Activated naive CD8-positive, alpha-beta T cell treated with anti-CD3 and anti-CD28 coated beads for 36 hours (primary cell): ENCODE measurements at regions not wholly inside any gene's neighbourhood (a gene's known extent, or its start where the extent isn't known, plus 50 kb on each side); places are given as distances from the start of the nearest gene placed in this dataset.

Source experiments
- DNase-seq: peaks from one replicate; pipeline ENCODE4 v3.0.0; 2021
- H3K27ac Mint-ChIP-seq: one replicate; pipeline ENCODE4 v1.8.0; 2022; ENCODE audit warnings: mild to moderate bottlenecking, moderate library complexity, mixed read lengths
- H3K27me3 Mint-ChIP-seq: one replicate; pipeline ENCODE4 v1.8.0; 2022; ENCODE audit warnings: mild to moderate bottlenecking, mixed read lengths
- H3K36me3 Mint-ChIP-seq: one replicate; pipeline ENCODE4 v1.8.0; 2021; ENCODE audit warnings: mild to moderate bottlenecking, mixed read lengths
- H3K4me1 Mint-ChIP-seq: one replicate; pipeline ENCODE4 v1.8.0; 2021; ENCODE audit warnings: mixed read lengths
- H3K4me3 Mint-ChIP-seq: one replicate; pipeline ENCODE4 v1.8.0; 2022; ENCODE audit warnings: mild to moderate bottlenecking, moderate library complexity, mixed read lengths
- H3K9me3 Mint-ChIP-seq: one replicate; pipeline ENCODE4 v1.8.0; 2022; ENCODE audit warnings: mixed read lengths

DNA sequence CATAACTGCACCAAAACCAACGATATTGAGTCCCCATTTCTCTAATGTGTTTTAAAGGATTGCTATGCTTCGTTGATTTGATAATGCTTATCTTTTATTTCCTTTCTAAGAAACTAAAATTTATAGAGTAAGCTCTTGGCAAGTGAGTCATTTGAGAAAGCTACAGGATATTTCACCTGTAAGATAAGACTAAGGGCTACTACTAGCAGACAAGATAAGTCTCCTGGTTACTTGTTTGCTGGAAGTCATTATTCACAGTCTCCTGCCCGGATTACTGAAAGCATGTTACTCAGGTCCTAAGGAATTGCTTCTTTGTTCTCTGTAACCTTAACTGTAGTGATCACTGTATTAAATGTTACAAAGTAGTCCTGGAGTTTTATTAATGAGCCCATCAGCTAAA, 315.9 kb upstream of the RASA1 start:
- no peaks in the 10 kb centered on the region for H3K36me3 Mint-ChIP-seq
- DNase-seq, result no peak
- H3K9me3 Mint-ChIP-seq, result no peaks in the 10 kb centered on the region
- H3K4me1 Mint-ChIP-seq, result no peaks in the 10 kb centered on the region
- H3K27me3 Mint-ChIP-seq, result peaks cover 7% of the 10 kb centered on the region
- no peak overlapping the region for H3K4me3 Mint-ChIP-seq
- H3K27ac Mint-ChIP-seq, result no peak overlapping the region

DNA sequence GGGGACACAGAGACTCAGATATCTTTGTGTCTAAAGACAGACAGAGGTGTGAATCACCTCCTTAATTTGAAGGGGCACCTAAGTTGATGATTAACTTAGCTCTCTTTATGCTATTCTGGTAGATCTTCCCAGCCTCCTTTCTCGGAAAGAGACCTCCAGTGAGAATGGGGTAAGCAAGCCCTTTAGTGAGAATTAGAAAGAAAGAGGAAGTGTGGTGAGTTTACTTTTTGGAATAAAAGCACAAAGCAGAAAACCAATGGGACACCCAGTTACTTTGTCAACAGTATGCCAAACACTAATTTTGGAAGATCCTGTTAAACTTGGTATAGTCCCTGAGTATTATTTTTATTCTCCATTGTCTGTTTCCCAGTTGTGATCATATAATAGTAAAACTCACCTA, 302.8 kb upstream of the RASA1 start:
- H3K4me1 Mint-ChIP-seq, result peaks cover 2% of the 10 kb centered on the region
- H3K27ac Mint-ChIP-seq, result no peak overlapping the region
- H3K4me3 Mint-ChIP-seq, result no peak overlapping the region
- H3K27me3 Mint-ChIP-seq, result peaks cover 4% of the 10 kb centered on the region
- no peak for DNase-seq
- no peaks in the 10 kb centered on the region for H3K9me3 Mint-ChIP-seq
- H3K36me3 Mint-ChIP-seq, result no peaks in the 10 kb centered on the region

DNA sequence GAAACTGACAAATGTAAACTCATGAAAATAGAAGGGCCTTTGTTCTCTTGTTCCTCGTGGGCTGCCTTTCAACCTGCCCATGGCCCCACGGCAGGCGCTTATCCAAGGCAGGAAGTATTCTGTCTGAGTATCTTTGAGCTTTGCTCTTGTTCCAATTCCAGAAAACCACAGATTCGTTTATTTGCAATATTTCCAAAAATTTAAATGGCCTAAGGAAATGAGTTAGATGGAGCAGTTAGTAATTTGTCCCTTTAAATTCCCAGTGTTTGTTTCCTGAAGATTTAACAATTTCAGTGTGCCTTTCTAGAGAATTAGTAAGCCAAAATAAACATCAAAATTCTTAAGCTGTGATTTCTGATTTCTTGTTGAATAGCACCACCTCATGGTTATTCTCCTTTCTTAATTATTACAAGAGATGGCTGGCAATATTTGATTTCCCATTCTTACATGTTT, 299.4 kb upstream of the RASA1 start:
- H3K4me1 Mint-ChIP-seq, result peaks cover 2% of the 10 kb centered on the region
- DNase-seq, result no peak
- no peak overlapping the region for H3K4me3 Mint-ChIP-seq
- no peak overlapping the region for H3K27ac Mint-ChIP-seq
- H3K9me3 Mint-ChIP-seq, result no peaks in the 10 kb centered on the region
- no peaks in the 10 kb centered on the region for H3K36me3 Mint-ChIP-seq
- H3K27me3 Mint-ChIP-seq, result peaks cover 6% of the 10 kb centered on the region

DNA sequence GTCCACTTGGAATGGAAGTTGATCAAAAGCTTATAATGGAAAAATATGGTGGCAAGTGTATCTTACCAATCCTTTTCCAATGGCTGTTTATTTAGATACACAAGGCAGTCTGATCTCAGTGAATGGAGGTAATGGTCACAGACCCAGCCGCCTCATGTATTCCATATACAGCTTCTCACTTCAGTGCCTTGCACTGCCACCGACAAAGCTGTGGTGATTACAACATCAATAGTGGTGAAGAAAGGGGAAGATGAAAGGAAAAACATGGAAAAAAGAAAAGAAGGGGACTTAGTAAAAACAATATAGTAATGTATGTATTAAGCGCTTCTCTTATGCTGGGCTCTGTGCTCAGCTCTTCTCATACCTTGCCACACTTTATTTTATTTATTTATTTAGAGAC, 297.3 kb upstream of the RASA1 start:
- Mint-ChIP-seq H3K27me3 (peaks cover 12% of the 10 kb centered on the region), H3K4me3 (no peak overlapping the region), H3K4me1 (peaks cover 2% of the 10 kb centered on the region), H3K36me3 (no peaks in the 10 kb centered on the region), H3K27ac (no peak overlapping the region), H3K9me3 (no peaks in the 10 kb centered on the region)
- DNase-seq, result no peak

DNA sequence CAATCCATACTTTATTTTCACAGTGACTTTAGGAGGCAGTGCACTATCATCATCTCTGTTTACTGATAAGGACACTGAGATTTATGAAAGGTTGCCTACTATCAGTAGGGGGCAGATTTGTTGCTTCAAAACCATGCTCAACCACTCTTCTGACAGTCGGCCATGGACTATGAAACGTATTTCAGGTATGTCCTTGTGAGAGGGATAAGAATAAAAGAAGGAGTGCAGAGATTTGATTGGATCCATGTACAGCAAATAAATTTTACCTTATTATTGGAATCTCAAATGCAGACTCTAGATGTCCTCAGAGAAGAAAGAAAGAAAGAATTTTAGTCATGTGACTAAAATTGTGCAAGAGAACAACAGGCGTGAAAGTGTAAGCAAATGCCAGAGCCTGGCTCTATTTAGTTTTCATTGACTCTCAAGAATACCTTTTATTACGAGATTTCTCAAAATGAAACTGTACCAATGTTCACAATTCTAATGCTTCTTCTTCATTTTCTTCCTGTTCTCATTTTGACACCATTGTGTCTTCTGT, 296.6 kb upstream of the RASA1 start:
- DNase-seq, result peak; percentile 0
- peaks cover 2% of the 10 kb centered on the region for H3K4me1 Mint-ChIP-seq
- no peaks in the 10 kb centered on the region for H3K9me3 Mint-ChIP-seq
- no peak overlapping the region for H3K27ac Mint-ChIP-seq
- peaks cover 12% of the 10 kb centered on the region for H3K27me3 Mint-ChIP-seq
- H3K4me3 Mint-ChIP-seq, result no peak overlapping the region
- no peaks in the 10 kb centered on the region for H3K36me3 Mint-ChIP-seq

DNA sequence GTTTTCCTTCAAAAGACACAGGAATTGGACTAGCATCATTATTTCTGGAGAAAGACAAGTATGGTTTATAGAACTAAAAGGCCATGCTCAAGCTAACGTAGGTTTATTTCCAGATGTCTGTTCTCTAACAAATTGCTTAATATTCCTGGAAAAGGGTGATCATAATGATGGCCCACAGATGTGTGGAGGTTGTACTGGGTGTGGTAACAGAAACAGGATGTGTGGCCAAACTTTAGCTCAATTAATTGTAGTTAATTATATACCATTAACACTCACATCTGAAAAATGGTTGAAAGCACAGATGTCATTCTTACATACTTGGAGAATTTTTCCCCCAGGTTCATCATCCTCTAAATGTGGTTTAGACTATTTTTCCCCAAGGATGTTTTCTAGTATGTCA, 292.7 kb upstream of the RASA1 start:
- Mint-ChIP-seq H3K4me1 (peaks cover 4% of the 10 kb centered on the region), H3K9me3 (no peaks in the 10 kb centered on the region), H3K27ac (no peak overlapping the region), H3K36me3 (no peaks in the 10 kb centered on the region), H3K27me3 (peaks cover 16% of the 10 kb centered on the region), H3K4me3 (no peak overlapping the region)
- no peak for DNase-seq

DNA sequence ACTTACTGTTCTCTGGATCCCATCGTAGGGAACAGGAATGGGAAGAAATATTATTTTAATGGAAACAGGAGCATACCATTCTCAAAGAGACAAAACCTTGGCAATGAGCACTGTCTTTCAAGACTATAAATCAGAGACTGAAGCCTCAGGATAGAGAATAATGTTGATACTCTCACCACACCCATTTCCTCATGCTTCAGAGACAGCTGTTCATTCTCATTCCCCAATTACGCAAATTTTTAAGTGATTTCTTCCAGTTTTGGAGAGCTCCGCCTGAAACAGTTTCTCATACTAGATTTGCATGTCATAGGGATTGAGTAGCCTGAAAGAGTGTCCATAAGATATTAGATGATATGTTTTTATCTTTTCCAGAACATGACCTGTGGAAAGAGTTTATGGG, 290.5 kb upstream of the RASA1 start:
- peaks cover 6% of the 10 kb centered on the region for H3K4me1 Mint-ChIP-seq
- no peak for DNase-seq
- no peaks in the 10 kb centered on the region for H3K36me3 Mint-ChIP-seq
- no peak overlapping the region for H3K4me3 Mint-ChIP-seq
- no peak overlapping the region for H3K27ac Mint-ChIP-seq
- peaks cover 16% of the 10 kb centered on the region for H3K27me3 Mint-ChIP-seq
- no peaks in the 10 kb centered on the region for H3K9me3 Mint-ChIP-seq

DNA sequence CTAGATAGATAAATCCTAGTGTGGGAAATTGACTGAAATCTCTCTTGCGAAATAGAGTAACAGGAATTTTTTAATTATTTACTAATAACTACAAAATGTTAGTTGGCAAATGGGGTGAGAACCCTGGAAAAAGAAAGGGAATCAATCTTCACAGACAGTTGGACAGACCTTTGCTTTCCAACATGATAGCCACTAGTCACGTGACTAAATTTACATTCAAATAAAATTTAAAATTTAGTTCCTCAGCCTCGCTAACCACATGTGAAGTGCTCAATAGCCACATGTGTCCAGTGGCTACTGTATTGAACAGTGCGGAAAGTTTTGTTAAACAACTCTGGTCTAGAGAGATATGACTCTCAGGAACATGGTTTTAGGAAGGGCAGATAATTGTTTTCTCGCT, 289.9 kb upstream of the RASA1 start:
- no peaks in the 10 kb centered on the region for H3K9me3 Mint-ChIP-seq
- H3K4me3 Mint-ChIP-seq, result no peak overlapping the region
- no peaks in the 10 kb centered on the region for H3K36me3 Mint-ChIP-seq
- no peak overlapping the region for H3K27ac Mint-ChIP-seq
- H3K27me3 Mint-ChIP-seq, result peaks cover 15% of the 10 kb centered on the region
- peaks cover 6% of the 10 kb centered on the region for H3K4me1 Mint-ChIP-seq
- no peak for DNase-seq

DNA sequence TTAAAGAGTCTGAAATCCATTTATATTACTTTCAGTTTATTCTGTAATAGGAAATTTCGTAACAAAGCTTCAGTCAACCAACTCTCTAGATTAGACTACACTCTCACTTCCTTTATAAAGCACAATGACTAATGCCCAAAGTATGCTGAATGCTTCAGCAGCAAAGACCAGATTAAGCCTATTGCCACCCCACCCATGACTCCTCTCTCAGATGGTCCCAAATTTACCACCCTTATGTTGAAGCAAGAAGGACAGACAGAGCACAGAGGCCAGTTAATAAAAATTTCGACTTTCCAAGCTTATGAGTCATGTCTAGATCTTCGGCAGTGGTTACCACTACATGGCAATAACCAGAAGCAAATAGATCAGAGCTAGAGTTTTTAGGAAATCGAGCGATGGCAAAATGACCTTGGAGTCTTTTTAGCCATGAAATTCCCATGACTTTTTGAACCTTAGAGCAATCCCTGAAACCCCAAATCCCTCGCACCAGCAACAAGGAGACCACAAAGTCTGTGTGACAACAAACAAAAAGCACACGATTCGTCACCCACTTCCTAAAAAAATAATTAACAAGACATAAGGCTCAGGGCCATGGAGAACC, 287.8 kb upstream of the RASA1 start:
- H3K4me3 Mint-ChIP-seq, result no peak overlapping the region
- no peak for DNase-seq
- peaks cover 6% of the 10 kb centered on the region for H3K4me1 Mint-ChIP-seq
- H3K36me3 Mint-ChIP-seq, result no peaks in the 10 kb centered on the region
- no peaks in the 10 kb centered on the region for H3K9me3 Mint-ChIP-seq
- no peak overlapping the region for H3K27ac Mint-ChIP-seq
- H3K27me3 Mint-ChIP-seq, result peaks cover 8% of the 10 kb centered on the region

DNA sequence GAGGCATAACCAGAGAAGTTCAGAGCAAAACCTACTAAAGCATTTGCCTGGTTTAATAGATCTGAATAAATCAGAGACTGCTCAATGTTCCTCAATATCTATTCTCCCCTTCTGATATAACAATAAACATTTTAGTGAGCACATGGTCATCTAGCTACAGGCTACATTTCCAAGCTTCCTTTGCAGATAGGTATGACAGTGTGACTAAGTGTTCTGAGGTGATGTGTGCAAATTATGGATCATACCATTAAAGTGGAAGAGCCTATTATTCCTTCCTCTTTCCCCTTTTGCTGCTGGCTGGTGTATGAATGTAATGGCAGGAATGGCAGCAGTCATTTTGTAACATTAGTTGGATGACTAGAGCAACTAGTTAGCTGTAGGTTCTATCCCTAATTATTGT, 285.8 kb upstream of the RASA1 start:
- no peak for DNase-seq
- H3K27ac Mint-ChIP-seq, result no peak overlapping the region
- H3K9me3 Mint-ChIP-seq, result no peaks in the 10 kb centered on the region
- peaks cover 6% of the 10 kb centered on the region for H3K4me1 Mint-ChIP-seq
- H3K27me3 Mint-ChIP-seq, result peaks cover 4% of the 10 kb centered on the region
- no peak overlapping the region for H3K4me3 Mint-ChIP-seq
- no peaks in the 10 kb centered on the region for H3K36me3 Mint-ChIP-seq

DNA sequence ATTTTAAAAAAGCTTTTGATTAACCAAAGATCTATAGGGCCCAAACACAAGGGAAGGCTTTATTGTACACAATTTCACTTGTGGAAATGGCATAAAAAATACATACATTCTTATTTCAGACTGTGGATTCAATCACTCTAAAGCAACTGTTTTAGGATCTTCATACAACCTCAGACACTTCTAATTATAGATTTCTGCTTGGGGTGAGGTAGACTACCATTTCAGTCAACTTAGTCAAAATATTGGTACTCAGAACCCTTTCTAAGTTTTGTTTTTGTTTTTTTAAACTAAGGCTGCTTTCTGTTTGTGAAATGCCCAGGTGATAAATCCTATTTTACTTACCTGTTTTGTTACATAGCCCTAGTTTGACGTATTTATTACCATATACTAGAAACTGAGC, 284.5 kb upstream of the RASA1 start:
- Mint-ChIP-seq H3K9me3 (no peaks in the 10 kb centered on the region), H3K27me3 (peaks cover under 1% of the 10 kb centered on the region), H3K27ac (no peak overlapping the region), H3K36me3 (no peaks in the 10 kb centered on the region), H3K4me3 (no peak overlapping the region), H3K4me1 (peaks cover 6% of the 10 kb centered on the region)
- no peak for DNase-seq

DNA sequence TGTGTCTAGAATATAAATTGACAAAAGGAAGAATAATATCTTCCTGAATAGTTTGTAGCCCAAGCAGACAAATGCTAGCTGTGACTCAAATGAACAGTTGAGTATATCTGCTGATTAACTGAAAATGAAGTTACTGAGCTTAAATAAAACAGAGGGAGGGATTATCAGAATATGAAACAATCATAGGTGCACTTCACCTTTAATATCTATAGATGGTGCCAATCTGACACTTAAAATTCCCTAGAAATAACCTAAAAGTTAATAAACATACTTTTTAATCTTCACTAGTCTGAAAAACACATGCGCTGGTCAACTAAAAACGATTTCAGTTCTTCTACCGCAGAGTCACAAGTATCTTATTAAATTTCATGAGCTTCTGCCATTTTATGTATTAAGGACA, 280.8 kb upstream of the RASA1 start:
- H3K27ac Mint-ChIP-seq, result no peak overlapping the region
- H3K4me1 Mint-ChIP-seq, result no peaks in the 10 kb centered on the region
- no peak overlapping the region for H3K4me3 Mint-ChIP-seq
- no peaks in the 10 kb centered on the region for H3K27me3 Mint-ChIP-seq
- H3K36me3 Mint-ChIP-seq, result no peaks in the 10 kb centered on the region
- no peaks in the 10 kb centered on the region for H3K9me3 Mint-ChIP-seq
- no peak for DNase-seq

DNA sequence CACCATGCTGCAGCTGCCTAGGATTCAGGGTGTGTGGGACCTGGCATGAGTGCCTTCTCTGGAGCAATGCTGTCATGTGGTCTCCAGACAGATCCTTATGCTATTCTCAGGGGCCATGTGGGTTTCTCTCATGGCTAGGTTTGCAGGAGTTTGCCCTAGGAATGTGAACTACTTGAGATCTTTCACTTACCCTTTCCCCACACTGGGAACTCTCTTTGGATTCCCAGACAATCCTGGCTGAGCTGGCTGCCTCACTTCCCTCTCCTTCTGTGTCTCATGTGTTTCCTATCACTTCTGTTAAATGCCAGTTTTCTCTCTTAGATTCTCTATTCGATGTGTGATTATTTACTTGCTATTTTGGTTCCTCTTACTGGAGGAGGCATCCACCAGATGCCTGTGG, 270.2 kb upstream of the RASA1 start:
- no peak for DNase-seq
- H3K4me1 Mint-ChIP-seq, result no peaks in the 10 kb centered on the region
- H3K36me3 Mint-ChIP-seq, result no peaks in the 10 kb centered on the region
- peaks cover 3% of the 10 kb centered on the region for H3K9me3 Mint-ChIP-seq
- no peaks in the 10 kb centered on the region for H3K27me3 Mint-ChIP-seq
- no peak overlapping the region for H3K27ac Mint-ChIP-seq
- no peak overlapping the region for H3K4me3 Mint-ChIP-seq

DNA sequence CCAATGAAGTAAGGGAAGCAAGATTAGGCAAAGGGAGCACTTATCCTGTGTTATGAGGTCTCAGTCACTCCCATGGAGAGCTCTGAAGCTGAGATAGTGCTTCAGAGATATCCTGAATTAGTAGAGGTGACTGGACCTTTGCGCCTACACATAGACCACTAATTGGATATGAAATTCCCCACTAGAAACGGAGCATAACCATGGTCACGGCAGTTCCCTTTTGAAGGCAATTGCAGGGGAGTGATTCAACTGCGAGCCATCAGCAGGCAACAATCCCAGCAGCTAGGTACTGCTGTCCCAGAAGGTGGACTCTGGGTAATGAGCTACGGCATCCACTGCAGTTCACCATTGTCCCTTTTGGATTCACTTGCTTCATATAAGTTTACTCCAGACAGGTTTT, 267.7 kb upstream of the RASA1 start:
- H3K9me3 Mint-ChIP-seq, result peaks cover 2% of the 10 kb centered on the region
- peaks cover 7% of the 10 kb centered on the region for H3K4me1 Mint-ChIP-seq
- H3K27me3 Mint-ChIP-seq, result no peaks in the 10 kb centered on the region
- no peaks in the 10 kb centered on the region for H3K36me3 Mint-ChIP-seq
- no peak overlapping the region for H3K27ac Mint-ChIP-seq
- H3K4me3 Mint-ChIP-seq, result no peak overlapping the region
- no peak for DNase-seq

DNA sequence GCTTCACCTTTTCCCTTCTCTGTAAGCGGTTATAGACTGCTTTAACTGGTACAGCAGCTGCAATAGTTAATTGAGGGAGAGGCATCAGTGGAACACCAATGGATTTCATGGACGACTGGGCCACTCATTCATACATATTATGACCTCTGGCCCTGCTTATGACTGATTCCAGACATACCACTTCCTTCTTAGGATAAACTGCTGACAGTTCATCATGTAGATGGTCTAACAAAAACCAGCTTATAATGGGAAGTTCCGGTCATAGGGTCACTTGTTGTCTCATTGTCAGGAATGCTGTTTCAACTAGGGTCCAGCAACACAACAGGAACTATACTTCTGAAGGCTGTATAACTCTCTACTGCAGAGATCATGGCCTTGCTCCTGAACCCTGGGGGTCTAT, 265.2 kb upstream of the RASA1 start:
- no peaks in the 10 kb centered on the region for H3K9me3 Mint-ChIP-seq
- H3K36me3 Mint-ChIP-seq, result no peaks in the 10 kb centered on the region
- peaks cover 7% of the 10 kb centered on the region for H3K4me1 Mint-ChIP-seq
- H3K27ac Mint-ChIP-seq, result no peak overlapping the region
- no peaks in the 10 kb centered on the region for H3K27me3 Mint-ChIP-seq
- DNase-seq, result no peak
- no peak overlapping the region for H3K4me3 Mint-ChIP-seq

DNA sequence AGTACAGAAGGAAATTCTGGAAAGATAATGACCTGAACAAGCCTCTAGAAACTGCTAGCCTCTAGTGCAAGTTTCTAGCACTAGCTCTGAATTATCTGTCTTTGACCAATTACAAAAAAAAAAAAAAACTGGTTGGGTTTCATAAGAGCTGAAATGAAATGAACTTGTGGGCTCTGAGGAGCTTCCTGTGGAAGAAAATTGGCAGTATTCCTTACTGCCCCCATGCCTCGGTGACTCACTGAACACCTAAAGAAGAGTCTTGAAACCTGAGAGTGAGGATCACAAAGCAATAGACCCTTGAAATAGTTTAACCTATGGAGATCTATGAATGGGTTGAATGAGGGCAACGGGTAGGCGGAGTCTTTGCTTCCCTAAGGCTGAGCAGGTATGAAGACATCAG, 263.6 kb upstream of the RASA1 start:
- no peak overlapping the region for H3K27ac Mint-ChIP-seq
- H3K4me3 Mint-ChIP-seq, result no peak overlapping the region
- no peaks in the 10 kb centered on the region for H3K9me3 Mint-ChIP-seq
- no peaks in the 10 kb centered on the region for H3K36me3 Mint-ChIP-seq
- DNase-seq, result no peak
- H3K27me3 Mint-ChIP-seq, result no peaks in the 10 kb centered on the region
- H3K4me1 Mint-ChIP-seq, result peaks cover 7% of the 10 kb centered on the region
